GM18873 (cell line): ENCODE measurements at regions not wholly inside any gene's neighbourhood (a gene's known extent, or its start where the extent isn't known, plus 50 kb on each side); places are given as distances from the start of the nearest gene placed in this dataset.
"Not testable (repeated sequence)": the region's sequence is repeated elsewhere in the genome, so short reads cannot be mapped to it uniquely, and the experiment has no call there.

Experiments used
- ATAC-seq: cut with Tn5 transposase; IDR thresholded peaks from one replicate; pipeline ENCODE4 v1.9.1; 2021; ENCODE audit warnings: mild to moderate bottlenecking, moderate library complexity, moderate number of reproducible peaks; ENCODE audit not compliant: unreplicated experiment, low FRiP score

- ATAC-seq = no peak
These were observed 440.9 kb downstream of the IRS2 start for GRCh38 chr13:109345433-109345941.

- no peak for ATAC-seq
These were observed 441.7 kb downstream of the IRS2 start for GRCh38 chr13:109344552-109345157.

GRCh38 chr13:109336730-109337129 lies 449.7 kb downstream of the IRS2 start:
- ATAC-seq = no peak

- ATAC-seq = no peak
These were observed 452.3 kb downstream of the IRS2 start for GRCh38 chr13:109333893-109334651.

- ATAC-seq = no peak
These were observed 453.6 kb downstream of the IRS2 start for GRCh38 chr13:109332506-109333499.

- ATAC-seq = no peak
These were observed 454.5 kb downstream of the IRS2 start for GRCh38 chr13:109331898-109332297.

GRCh38 chr13:109331011-109331433 lies 455.4 kb downstream of the IRS2 start:
- no peak for ATAC-seq

GRCh38 chr13:109330123-109330522 lies 456.3 kb downstream of the IRS2 start:
- ATAC-seq = no peak

- ATAC-seq = no peak
These were observed 457.2 kb downstream of the IRS2 start for GRCh38 chr13:109329175-109329574.

- no peak for ATAC-seq
These were observed 459.8 kb downstream of the IRS2 start for GRCh38 chr13:109326601-109327000.

- no peak for ATAC-seq
These were observed 463.0 kb downstream of the IRS2 start for GRCh38 chr13:109323338-109323737.

GRCh38 chr13:109318945-109319590 lies 467.3 kb downstream of the IRS2 start:
- no peak for ATAC-seq

GRCh38 chr13:109315481-109315880 lies 470.9 kb downstream of the IRS2 start:
- no peak for ATAC-seq

- ATAC-seq = no peak
These were observed 472.3 kb downstream of the IRS2 start for GRCh38 chr13:109314101-109314500.

- ATAC-seq = no peak
These were observed 474.0 kb downstream of the IRS2 start for GRCh38 chr13:109312399-109312798.

- ATAC-seq = not testable (repeated sequence)
These were observed 474.9 kb downstream of the IRS2 start for GRCh38 chr13:109311431-109311976.

- ATAC-seq = no peak
These were observed 476.6 kb downstream of the IRS2 start for GRCh38 chr13:109309625-109310363.

- no peak for ATAC-seq
These were observed 479.4 kb downstream of the IRS2 start for GRCh38 chr13:109307027-109307426.

GRCh38 chr13:109301726-109302125 lies 484.7 kb downstream of the IRS2 start:
- no peak for ATAC-seq
